ENCODE measurements at regions not wholly inside any gene's neighbourhood (a gene's known extent, or its start where the extent isn't known, plus 50 kb on each side); places are given as distances from the start of the nearest gene placed in this dataset.

DNA sequence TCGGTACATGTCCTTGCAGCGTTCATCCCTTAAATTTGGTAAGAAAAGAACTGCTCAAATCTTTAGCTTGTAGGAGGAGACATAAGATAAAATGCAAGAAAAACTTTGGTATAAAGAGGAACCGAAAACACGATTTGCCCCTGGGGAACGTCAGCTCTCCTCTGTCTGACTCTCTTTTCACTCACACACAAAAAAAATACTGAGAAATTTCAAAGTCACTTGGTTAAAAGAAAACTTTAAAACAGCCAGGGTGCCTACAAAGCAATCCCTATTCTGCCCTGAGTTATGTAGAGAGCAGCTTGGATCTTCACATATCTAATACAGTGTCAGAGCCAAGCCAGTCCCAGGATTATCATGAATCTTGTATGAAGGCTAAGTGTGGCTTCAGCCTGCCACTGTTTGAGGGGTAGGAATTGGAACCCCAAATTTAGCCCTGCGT, 248.5 kb upstream of the CXXC4 start (continued):
- TF ChIP-seq ETV6 (conservative IDR thresholded peaks at IDR 0.05 in 1 of 2, IDR thresholded peaks at IDR 0.05 in 1 of 2; ENCODE audit: borderline replicate concordance in 1 of 2, low read depth in 1 of 2) (no peak), ZNF24 (IDR thresholded peaks at IDR 0.05) (no peak), FOXM1 (IDR thresholded peaks at IDR 0.05; ENCODE audit: low read depth, low read length) (peak; percentile 68; the same call in 1 of the 2 replicates), SP1 (IDR thresholded peaks at IDR 0.05; ENCODE audit: low read depth, low read length) (no peak), JUNB (IDR thresholded peaks at IDR 0.05) (no peak), PAX8 (IDR thresholded peaks at IDR 0.05) (no peak), SMAD5 (IDR thresholded peaks at IDR 0.05; ENCODE audit: low read depth) (no peak), STAT1 (conservative IDR thresholded peaks at IDR 0.05) (no peak), FOS (IDR thresholded peaks at IDR 0.05; ENCODE audit: borderline replicate concordance, extremely low read depth, insufficient read length) (no peak), FOXK2 (IDR thresholded peaks at IDR 0.05) (no peak), BHLHE40 (IDR thresholded peaks at IDR 0.05; ENCODE audit: borderline replicate concordance in 1 of 2, low read depth in 2 of 2, low read length in 1 of 2) (0 out of 4 replicates have a peak, but pooled peaks of 1 of the 2 experiments have one; percentile 30), KDM1A (IDR thresholded peaks at IDR 0.05; ENCODE audit: borderline replicate concordance) (no peak), ZNF622 (IDR thresholded peaks at IDR 0.05) (no peak)
- TF ChIP-seq, protein P1, sequence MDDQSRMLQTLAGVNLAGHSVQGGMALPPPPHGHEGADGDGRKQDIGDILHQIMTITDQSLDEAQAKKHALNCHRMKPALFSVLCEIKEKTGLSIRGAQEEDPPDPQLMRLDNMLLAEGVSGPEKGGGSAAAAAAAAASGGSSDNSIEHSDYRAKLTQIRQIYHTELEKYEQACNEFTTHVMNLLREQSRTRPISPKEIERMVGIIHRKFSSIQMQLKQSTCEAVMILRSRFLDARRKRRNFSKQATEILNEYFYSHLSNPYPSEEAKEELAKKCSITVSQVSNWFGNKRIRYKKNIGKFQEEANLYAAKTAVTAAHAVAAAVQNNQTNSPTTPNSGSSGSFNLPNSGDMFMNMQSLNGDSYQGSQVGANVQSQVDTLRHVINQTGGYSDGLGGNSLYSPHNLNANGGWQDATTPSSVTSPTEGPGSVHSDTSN (IDR thresholded peaks at IDR 0.05; ENCODE audit: insufficient replicate concordance, low read depth, low read length): no peak
- TF ChIP-seq, protein P2, sequence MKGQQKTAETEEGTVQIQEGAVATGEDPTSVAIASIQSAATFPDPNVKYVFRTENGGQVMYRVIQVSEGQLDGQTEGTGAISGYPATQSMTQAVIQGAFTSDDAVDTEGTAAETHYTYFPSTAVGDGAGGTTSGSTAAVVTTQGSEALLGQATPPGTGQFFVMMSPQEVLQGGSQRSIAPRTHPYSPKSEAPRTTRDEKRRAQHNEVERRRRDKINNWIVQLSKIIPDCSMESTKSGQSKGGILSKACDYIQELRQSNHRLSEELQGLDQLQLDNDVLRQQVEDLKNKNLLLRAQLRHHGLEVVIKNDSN (IDR thresholded peaks at IDR 0.05; ENCODE audit: borderline replicate concordance, extremely low read length, insufficient read depth, low read depth, low read length): no peak
- TF ChIP-seq, protein P3, sequence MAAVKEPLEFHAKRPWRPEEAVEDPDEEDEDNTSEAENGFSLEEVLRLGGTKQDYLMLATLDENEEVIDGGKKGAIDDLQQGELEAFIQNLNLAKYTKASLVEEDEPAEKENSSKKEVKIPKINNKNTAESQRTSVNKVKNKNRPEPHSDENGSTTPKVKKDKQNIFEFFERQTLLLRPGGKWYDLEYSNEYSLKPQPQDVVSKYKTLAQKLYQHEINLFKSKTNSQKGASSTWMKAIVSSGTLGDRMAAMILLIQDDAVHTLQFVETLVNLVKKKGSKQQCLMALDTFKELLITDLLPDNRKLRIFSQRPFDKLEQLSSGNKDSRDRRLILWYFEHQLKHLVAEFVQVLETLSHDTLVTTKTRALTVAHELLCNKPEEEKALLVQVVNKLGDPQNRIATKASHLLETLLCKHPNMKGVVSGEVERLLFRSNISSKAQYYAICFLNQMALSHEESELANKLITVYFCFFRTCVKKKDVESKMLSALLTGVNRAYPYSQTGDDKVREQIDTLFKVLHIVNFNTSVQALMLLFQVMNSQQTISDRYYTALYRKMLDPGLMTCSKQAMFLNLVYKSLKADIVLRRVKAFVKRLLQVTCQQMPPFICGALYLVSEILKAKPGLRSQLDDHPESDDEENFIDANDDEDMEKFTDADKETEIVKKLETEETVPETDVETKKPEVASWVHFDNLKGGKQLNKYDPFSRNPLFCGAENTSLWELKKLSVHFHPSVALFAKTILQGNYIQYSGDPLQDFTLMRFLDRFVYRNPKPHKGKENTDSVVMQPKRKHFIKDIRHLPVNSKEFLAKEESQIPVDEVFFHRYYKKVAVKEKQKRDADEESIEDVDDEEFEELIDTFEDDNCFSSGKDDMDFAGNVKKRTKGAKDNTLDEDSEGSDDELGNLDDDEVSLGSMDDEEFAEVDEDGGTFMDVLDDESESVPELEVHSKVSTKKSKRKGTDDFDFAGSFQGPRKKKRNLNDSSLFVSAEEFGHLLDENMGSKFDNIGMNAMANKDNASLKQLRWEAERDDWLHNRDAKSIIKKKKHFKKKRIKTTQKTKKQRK (IDR thresholded peaks at IDR 0.05; ENCODE audit: low read depth, low read length): no peak
- TF ChIP-seq, protein P4, sequence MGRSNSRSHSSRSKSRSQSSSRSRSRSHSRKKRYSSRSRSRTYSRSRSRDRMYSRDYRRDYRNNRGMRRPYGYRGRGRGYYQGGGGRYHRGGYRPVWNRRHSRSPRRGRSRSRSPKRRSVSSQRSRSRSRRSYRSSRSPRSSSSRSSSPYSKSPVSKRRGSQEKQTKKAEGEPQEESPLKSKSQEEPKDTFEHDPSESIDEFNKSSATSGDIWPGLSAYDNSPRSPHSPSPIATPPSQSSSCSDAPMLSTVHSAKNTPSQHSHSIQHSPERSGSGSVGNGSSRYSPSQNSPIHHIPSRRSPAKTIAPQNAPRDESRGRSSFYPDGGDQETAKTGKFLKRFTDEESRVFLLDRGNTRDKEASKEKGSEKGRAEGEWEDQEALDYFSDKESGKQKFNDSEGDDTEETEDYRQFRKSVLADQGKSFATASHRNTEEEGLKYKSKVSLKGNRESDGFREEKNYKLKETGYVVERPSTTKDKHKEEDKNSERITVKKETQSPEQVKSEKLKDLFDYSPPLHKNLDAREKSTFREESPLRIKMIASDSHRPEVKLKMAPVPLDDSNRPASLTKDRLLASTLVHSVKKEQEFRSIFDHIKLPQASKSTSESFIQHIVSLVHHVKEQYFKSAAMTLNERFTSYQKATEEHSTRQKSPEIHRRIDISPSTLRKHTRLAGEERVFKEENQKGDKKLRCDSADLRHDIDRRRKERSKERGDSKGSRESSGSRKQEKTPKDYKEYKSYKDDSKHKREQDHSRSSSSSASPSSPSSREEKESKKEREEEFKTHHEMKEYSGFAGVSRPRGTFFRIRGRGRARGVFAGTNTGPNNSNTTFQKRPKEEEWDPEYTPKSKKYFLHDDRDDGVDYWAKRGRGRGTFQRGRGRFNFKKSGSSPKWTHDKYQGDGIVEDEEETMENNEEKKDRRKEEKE (IDR thresholded peaks at IDR 0.05): no peak
- TF ChIP-seq, protein P5, sequence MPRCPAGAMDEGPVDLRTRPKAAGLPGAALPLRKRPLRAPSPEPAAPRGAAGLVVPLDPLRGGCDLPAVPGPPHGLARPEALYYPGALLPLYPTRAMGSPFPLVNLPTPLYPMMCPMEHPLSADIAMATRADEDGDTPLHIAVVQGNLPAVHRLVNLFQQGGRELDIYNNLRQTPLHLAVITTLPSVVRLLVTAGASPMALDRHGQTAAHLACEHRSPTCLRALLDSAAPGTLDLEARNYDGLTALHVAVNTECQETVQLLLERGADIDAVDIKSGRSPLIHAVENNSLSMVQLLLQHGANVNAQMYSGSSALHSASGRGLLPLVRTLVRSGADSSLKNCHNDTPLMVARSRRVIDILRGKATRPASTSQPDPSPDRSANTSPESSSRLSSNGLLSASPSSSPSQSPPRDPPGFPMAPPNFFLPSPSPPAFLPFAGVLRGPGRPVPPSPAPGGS (IDR thresholded peaks at IDR 0.05; ENCODE audit: borderline replicate concordance, insufficient read depth, low read depth, low read length, poor library complexity, severe bottlenecking): peak; percentile 39

Data from GM12878 (cell line).